Kidney (tissue), 13 donors: ENCODE measurements at regions not wholly inside any gene's neighbourhood (a gene's known extent, or its start where the extent isn't known, plus 50 kb on each side); places are given as distances from the start of the nearest gene placed in this dataset.

Experiments
- DNase-seq, 5 donors: peaks; one replicate each; pipeline ENCODE4 v3.0.0-alpha.2; 2013 to 2020
- FAIRE-seq: peaks from 2 replicates; lab custom pipeline; 2012; peaks lifted over from hg19 to GRCh38; lab: Jason Lieb, UNC
- H3K27ac ChIP-seq, 2 donors: one replicate each; pipeline ENCODE4 v1.7.0; 2013; ENCODE audit warnings: low read depth in 2 of 2, low read length in 2 of 2, inconsistent platforms in 1 of 2
- H3K27me3 ChIP-seq: one replicate; pipeline ENCODE4 v1.7.1; 2013; ENCODE audit warnings: low read length, inconsistent platforms; ENCODE audit not compliant: control insufficient read depth, insufficient read depth
- H3K36me3 ChIP-seq, 3 donors: one replicate each; pipeline versions ENCODE4 v1.7.0 to v1.7.1; 2013; ENCODE audit warnings: low read length in 3 of 3, control low read depth in 1 of 3, inconsistent platforms in 1 of 3; ENCODE audit not compliant: insufficient read depth in 3 of 3, control insufficient read depth in 2 of 3
- H3K4me1 ChIP-seq, 3 donors: one replicate each; pipeline versions ENCODE4 v1.7.0 to v1.7.1; 2013; ENCODE audit warnings: low read length in 3 of 3, inconsistent platforms in 1 of 3, low read depth in 1 of 3; ENCODE audit not compliant: control insufficient read depth in 2 of 3, insufficient read depth in 2 of 3
- H3K4me3 ChIP-seq, 3 donors: one replicate each; pipeline versions ENCODE4 v1.7.0 to v1.8.1; 2013; ENCODE audit warnings: low read length in 3 of 3, control low read depth in 1 of 3, inconsistent platforms in 1 of 3
- H3K9ac ChIP-seq, 3 donors: one replicate each; pipeline versions ENCODE4 v1.7.0 to v1.7.1; 2013; ENCODE audit warnings: low read length in 3 of 3, control low read depth in 1 of 3, inconsistent platforms in 1 of 3
- H3K9me3 ChIP-seq, 3 donors: one replicate each; pipeline versions ENCODE4 v1.7.0 to v1.7.1; 2013; ENCODE audit warnings: low read length in 3 of 3, control low read depth in 1 of 3, inconsistent platforms in 1 of 3; ENCODE audit not compliant: control insufficient read depth in 2 of 3, insufficient read depth in 1 of 3
- intact Hi-C: fragments of 100-400 bp; cut with DNase I; formaldehyde crosslinking; loops from one replicate; pipeline ENCODE4 v1.11.1; 2022
- TF ChIP-seq, protein P1 (sequence below): IDR thresholded peaks from 3 replicates; pipeline ENCODE4 v1.5.1; 2012; ENCODE audit warnings: mild to moderate bottlenecking, moderate library complexity, borderline replicate concordance; ENCODE audit not compliant: insufficient read depth; ENCODE audit errors: extremely low read depth
- donor health status: control.
- donor health status: control.
- donor health status: control.
- donor health status: control.
- donor health status: control.
- donor health status: DM: yes; HTN: yes; CAD: no.
- donor health status: Normal renal cell carcinoma (clear cell type).

- intact Hi-C loops: no loop called here
- Histone ChIP-seq H3K4me1 (peaks cover 0 to 9% (median 3%) of the 10 kb centered on the region in 3 donors), H3K4me3 (no peak overlapping the region), H3K36me3 (no peaks in the 10 kb centered on the region), H3K9ac (no peak overlapping the region), H3K27me3 (no peaks in the 10 kb centered on the region), H3K9me3 (peaks cover 0 to 3% (median 0%) of the 10 kb centered on the region in 3 donors), H3K27ac (no peak overlapping the region)
- DNase-seq (no peak), FAIRE-seq (no peak)
- TF ChIP-seq, protein P1, sequence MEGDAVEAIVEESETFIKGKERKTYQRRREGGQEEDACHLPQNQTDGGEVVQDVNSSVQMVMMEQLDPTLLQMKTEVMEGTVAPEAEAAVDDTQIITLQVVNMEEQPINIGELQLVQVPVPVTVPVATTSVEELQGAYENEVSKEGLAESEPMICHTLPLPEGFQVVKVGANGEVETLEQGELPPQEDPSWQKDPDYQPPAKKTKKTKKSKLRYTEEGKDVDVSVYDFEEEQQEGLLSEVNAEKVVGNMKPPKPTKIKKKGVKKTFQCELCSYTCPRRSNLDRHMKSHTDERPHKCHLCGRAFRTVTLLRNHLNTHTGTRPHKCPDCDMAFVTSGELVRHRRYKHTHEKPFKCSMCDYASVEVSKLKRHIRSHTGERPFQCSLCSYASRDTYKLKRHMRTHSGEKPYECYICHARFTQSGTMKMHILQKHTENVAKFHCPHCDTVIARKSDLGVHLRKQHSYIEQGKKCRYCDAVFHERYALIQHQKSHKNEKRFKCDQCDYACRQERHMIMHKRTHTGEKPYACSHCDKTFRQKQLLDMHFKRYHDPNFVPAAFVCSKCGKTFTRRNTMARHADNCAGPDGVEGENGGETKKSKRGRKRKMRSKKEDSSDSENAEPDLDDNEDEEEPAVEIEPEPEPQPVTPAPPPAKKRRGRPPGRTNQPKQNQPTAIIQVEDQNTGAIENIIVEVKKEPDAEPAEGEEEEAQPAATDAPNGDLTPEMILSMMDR: no peak
Observed at GRCh38 chr10:47169581-47169980, 130.4 kb upstream of the GDF10 start.

DNA sequence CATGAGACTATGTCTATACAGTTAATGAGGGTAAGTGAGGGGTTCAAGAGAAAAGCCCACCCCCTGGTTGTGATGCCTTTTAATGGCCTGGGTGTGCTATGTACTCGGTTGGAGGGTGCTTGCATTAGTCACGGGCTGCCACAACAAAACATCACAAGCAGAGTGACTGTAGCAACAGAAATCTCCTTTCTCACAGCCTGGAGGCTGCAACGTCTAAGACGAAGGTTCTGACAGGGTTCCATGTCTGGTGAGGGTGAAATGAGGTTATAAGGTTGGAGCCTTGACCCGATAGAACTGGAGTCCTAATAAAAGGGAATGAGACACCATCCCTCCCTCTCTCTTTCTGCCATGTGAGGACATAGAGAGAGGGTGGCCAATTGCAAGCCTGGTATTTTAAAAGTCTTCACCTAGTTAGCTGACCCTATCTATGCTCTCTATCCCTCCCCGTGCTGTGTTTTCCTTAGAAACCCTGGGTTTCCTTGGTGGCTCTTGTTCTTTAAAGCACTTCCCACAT lies 126.0 kb upstream of the GDF10 start:
- Histone ChIP-seq H3K4me1 (no peaks in the 10 kb centered on the region), H3K36me3 (no peaks in the 10 kb centered on the region), H3K27me3 (no peaks in the 10 kb centered on the region), H3K9me3 (peaks cover 0 to 3% (median 0%) of the 10 kb centered on the region in 3 donors), H3K9ac (no peak overlapping the region), H3K27ac (no peak overlapping the region), H3K4me3 (no peak overlapping the region)
- TF ChIP-seq, protein P1: no peak
- no peak for DNase-seq
- intact Hi-C loops: no loop called here
- no peak for FAIRE-seq

GRCh38 chr10:47175181-47176123 lies 124.5 kb upstream of the GDF10 start:
- Histone ChIP-seq H3K9ac (no peak overlapping the region), H3K27ac (no peak overlapping the region), H3K36me3 (no peaks in the 10 kb centered on the region), H3K9me3 (no peaks in the 10 kb centered on the region), H3K4me3 (no peak overlapping the region), H3K27me3 (no peaks in the 10 kb centered on the region), H3K4me1 (no peaks in the 10 kb centered on the region)
- intact Hi-C loops: no loop called here
- FAIRE-seq (no peak), DNase-seq (no peak)
- TF ChIP-seq, protein P1: no peak
